Gastroesophageal sphincter (tissue), 4 donors: ENCODE measurements at regions not wholly inside any gene's neighbourhood (a gene's known extent, or its start where the extent isn't known, plus 50 kb on each side); places are given as distances from the start of the nearest gene placed in this dataset.

Experiments
- ATAC-seq: fragments of 150-250 bp; one replicate; pipeline ENCODE4 v1.9.1; 2016; ENCODE audit warnings: mild to moderate bottlenecking, moderate library complexity
- H3K27ac ChIP-seq, 4 donors: fragments of 200-600 bp; sonication (generic) in 3 of 4; 1 replicate in 3 of 4; 2 replicates in 1 of 4; pipeline ENCODE4 v1.5.1; 2016 to 2019
- H3K27me3 ChIP-seq: fragments of 200-600 bp; sonication (generic); one replicate; pipeline ENCODE4 v1.5.1; 2019
- H3K36me3 ChIP-seq, 2 donors: fragments of 200-600 bp; sonication (generic); one replicate each; pipeline ENCODE4 v1.5.1; 2019; ENCODE audit warnings: control low read depth in 1 of 2
- H3K4me1 ChIP-seq, 3 donors: fragments of 200-600 bp; sonication (generic); 1 replicate in 2 of 3; 2 replicates in 1 of 3; pipeline ENCODE4 v1.5.1; 2016 to 2019; ENCODE audit warnings: control low read depth in 2 of 3
- H3K4me3 ChIP-seq, 2 donors: fragments of 200-600 bp; sonication (generic); one replicate each; pipeline ENCODE4 v1.5.1; 2019; ENCODE audit warnings: mild to moderate bottlenecking in 1 of 2, moderate library complexity in 1 of 2
- H3K9me3 ChIP-seq, 3 donors: fragments of 200-600 bp; sonication (generic); one replicate each; pipeline ENCODE4 v1.5.1; 2017 to 2019; ENCODE audit warnings: control low read depth in 2 of 3
- EP300 ChIP-seq: sonication (generic); formaldehyde crosslinking; IDR thresholded peaks from one replicate; pipeline ENCODE4 v1.6.1; 2017; ENCODE audit warnings: antibody characterized with exemption, mild to moderate bottlenecking
- POLR2A ChIP-seq, 2 donors: fragments of 450-650 bp; IDR thresholded peaks; one replicate each; pipeline ENCODE4 v1.6.1; 2017; ENCODE audit warnings: antibody characterized with exemption in 2 of 2, mild to moderate bottlenecking in 2 of 2, moderate library complexity in 1 of 2
- POLR2AphosphoS5 ChIP-seq: sonication (generic); formaldehyde crosslinking; IDR thresholded peaks from one replicate; pipeline ENCODE4 v1.6.1; 2017; ENCODE audit warnings: antibody characterized with exemption
- WGBS, 2 donors: methylation state at CpG; one replicate each; pipeline ENCODE4 v1.1.5; 2018; ENCODE audit warnings: low coverage in 1 of 2; 5-methylcytosine and 5-hydroxymethylcytosine counted together
- TF ChIP-seq, protein P1 (sequence below), 4 experiments: fragments of 200-600 bp in 2 of 4; fragments of 450-650 bp in 2 of 4; sonication (generic) in 1 of 4; IDR thresholded peaks; one replicate each; pipeline ENCODE4 v1.5.1; 2017 to 2019; ENCODE audit warnings: antibody characterized with exemption in 4 of 4, mild to moderate bottlenecking in 2 of 4, moderate library complexity in 2 of 4

DNA sequence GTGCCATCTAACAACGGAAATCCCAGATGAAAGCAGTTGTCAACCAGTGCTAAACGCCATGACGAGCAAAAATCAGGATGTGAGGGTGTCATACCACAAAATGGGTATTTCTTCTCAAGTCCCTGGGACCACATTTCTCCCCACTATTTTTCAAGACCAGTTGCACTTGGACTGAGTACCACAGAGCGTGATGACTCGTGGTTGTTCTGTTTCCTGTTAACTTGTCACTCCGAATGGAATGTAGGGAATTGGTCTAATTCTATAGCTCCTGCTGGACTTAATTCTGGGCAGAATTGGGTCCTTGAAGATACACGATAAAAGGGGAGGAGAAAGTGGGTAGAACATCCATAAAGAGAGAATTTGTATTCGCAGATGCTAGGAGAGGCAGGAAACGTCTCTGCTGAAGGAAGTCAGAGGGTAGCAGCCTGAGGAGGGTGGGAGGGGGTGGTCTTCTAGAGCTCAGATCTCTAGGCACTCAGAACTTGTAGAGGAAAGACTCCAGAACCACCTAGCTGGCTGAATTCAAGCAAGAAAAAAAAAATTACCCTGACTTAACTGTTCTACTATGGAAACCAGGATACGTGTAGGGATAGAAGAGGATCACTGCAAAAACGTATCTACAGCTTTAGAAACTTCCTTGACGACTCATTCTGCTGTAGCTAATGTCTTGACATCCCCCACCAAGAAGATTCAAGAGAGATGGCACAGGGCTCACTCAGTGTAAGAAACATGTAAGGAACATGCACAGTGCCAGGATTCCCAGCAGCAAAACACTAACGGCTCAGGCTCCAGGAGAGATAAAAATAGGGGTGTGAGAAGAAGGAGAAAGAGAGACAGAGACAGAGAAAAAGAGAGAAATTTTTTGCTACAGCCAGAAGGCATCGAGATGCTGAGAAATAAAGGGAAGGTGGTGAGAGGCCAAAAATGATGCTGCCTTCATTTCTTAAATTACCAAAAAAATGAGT is 494.7 kb downstream of the CD83 start:
- Histone ChIP-seq H3K4me1 (no peaks in the 10 kb centered on the region), H3K36me3 (no peaks in the 10 kb centered on the region), H3K4me3 (no peak overlapping the region), H3K27ac (no peak overlapping the region), H3K27me3 (no peaks in the 10 kb centered on the region), H3K9me3 (peaks cover 0 to 14% (median 0%) of the 10 kb centered on the region in 3 donors)
- no peak for TF ChIP-seq EP300
- TF ChIP-seq, protein P1, sequence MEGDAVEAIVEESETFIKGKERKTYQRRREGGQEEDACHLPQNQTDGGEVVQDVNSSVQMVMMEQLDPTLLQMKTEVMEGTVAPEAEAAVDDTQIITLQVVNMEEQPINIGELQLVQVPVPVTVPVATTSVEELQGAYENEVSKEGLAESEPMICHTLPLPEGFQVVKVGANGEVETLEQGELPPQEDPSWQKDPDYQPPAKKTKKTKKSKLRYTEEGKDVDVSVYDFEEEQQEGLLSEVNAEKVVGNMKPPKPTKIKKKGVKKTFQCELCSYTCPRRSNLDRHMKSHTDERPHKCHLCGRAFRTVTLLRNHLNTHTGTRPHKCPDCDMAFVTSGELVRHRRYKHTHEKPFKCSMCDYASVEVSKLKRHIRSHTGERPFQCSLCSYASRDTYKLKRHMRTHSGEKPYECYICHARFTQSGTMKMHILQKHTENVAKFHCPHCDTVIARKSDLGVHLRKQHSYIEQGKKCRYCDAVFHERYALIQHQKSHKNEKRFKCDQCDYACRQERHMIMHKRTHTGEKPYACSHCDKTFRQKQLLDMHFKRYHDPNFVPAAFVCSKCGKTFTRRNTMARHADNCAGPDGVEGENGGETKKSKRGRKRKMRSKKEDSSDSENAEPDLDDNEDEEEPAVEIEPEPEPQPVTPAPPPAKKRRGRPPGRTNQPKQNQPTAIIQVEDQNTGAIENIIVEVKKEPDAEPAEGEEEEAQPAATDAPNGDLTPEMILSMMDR (IDR thresholded peaks at IDR 0.05), result no peak
- no peak for TF ChIP-seq POLR2AphosphoS5
- TF ChIP-seq POLR2A (IDR thresholded peaks at IDR 0.05), result no peak
- 80 to 85% methylated on average over 10 to 14 of the region's 14 CpGs for WGBS, 2 donors
- no peak for ATAC-seq

DNA sequence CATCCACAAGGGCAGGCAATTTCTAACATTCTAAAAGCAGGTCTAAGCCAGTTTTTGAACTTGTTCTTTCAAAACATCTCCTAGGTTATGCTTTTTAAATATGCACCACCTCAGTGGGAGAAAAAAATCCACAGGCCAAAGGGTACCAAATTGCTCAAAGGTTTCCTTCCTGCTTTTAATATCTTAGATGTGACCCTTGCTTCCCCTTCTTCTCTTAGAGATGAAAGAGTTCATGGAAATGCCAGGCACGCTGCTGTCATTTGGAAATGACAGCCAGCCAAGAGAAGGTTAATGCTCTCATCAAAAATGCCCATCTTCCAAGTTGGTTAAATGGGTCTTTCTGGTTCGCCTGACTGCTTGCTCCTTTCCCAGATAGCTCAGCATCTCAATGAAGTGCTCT is 497.1 kb downstream of the CD83 start:
- no peak for ATAC-seq
- Histone ChIP-seq H3K36me3 (no peaks in the 10 kb centered on the region), H3K4me3 (no peak overlapping the region), H3K27ac (no peak overlapping the region), H3K9me3 (peaks cover 0 to 14% (median 0%) of the 10 kb centered on the region in 3 donors), H3K27me3 (no peaks in the 10 kb centered on the region), H3K4me1 (no peaks in the 10 kb centered on the region)
- no peak for TF ChIP-seq POLR2A (IDR thresholded peaks at IDR 0.05)
- TF ChIP-seq, protein P1 (IDR thresholded peaks at IDR 0.05), result no peak
- no peak for TF ChIP-seq POLR2AphosphoS5
- TF ChIP-seq EP300, result no peak
- 87 to 100% methylated on average over 1 to 2 of the region's 2 CpGs for WGBS, 2 donors

DNA sequence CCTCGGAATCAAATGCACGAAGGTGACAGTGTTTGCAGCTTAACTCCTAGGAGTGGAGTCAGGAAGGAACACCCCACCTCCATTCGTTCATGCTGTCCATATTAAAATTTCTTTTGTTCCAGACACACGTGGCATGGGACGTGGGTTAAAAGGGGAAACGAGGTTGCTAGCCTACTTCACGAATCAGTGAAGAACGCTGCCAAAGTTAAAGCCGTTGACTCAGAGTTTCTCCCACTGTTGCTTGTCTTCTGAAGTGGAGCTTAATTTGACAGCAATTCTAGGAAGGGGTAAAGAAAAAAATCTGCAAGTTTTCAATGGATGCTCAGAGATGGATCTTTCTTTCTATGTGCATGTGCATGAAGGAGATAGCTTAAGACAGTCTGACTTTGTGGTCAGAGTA is 499.1 kb downstream of the CD83 start:
- Histone ChIP-seq H3K9me3 (peaks cover 0 to 14% (median 0%) of the 10 kb centered on the region in 3 donors), H3K4me1 (peaks cover 0 to 6% (median 0%) of the 10 kb centered on the region in 3 donors), H3K36me3 (no peaks in the 10 kb centered on the region), H3K27ac (no peak overlapping the region), H3K27me3 (no peaks in the 10 kb centered on the region), H3K4me3 (no peak overlapping the region)
- WGBS, 2 donors, result 83 to 86% methylated on average over 8 to 9 of the region's 9 CpGs
- no peak for TF ChIP-seq POLR2AphosphoS5
- no peak for TF ChIP-seq EP300
- TF ChIP-seq POLR2A (IDR thresholded peaks at IDR 0.05), result no peak
- TF ChIP-seq, protein P1 (IDR thresholded peaks at IDR 0.05), result no peak
- ATAC-seq, result no peak

DNA sequence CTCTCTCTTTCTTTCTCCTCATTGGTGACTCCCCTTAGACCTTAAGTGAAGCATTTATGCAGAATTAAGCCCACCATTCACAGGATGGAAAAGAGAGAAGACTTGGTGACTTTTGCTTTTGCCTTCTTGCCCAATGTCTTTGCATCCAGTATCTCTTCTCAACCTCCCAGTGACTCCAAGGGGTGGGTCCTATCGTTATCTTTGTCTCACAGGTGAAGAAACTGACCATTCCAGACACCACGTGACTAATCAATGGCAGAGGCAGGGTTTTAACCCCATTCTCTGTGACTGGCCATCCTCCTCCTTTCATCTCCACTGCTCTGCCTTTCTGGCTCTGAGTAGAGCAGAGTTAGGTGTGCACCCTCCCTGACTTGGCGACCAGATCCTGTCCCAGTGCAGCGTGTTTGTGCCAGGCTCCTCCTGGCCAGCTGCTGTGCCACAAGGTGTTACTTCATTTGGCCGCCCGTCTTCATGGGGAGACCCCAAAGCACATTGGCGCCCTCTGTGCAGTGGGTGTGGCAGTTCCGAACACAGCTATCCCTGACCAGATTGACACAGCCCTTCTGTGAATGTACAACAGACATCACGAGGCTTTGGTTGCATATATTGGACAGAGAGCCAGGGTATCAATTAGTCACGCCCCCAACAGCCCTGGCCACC is 501.3 kb downstream of the CD83 start:
- H3K27ac ChIP-seq, result no peak overlapping the region
- WGBS, 2 donors, result 84 to 95% methylated on average over 2 to 6 of the region's 10 CpGs
- H3K9me3 ChIP-seq, result peaks cover 0 to 14% (median 0%) of the 10 kb centered on the region in 3 donors
- no peaks in the 10 kb centered on the region for H3K27me3 ChIP-seq
- H3K4me3 ChIP-seq, result no peak overlapping the region
- H3K36me3 ChIP-seq, result no peaks in the 10 kb centered on the region
- no peak for ATAC-seq
- H3K4me1 ChIP-seq, result peaks cover 0 to 21% (median 3%) of the 10 kb centered on the region in 3 donors
- no peak for TF ChIP-seq POLR2A (IDR thresholded peaks at IDR 0.05)
- no peak for TF ChIP-seq POLR2AphosphoS5
- TF ChIP-seq, protein P1 (IDR thresholded peaks at IDR 0.05), result no peak
- no peak for TF ChIP-seq EP300
